ENCODE measurements at regions not wholly inside any gene's neighbourhood (a gene's known extent, or its start where the extent isn't known, plus 50 kb on each side); places are given as distances from the start of the nearest gene placed in this dataset.

DNA sequence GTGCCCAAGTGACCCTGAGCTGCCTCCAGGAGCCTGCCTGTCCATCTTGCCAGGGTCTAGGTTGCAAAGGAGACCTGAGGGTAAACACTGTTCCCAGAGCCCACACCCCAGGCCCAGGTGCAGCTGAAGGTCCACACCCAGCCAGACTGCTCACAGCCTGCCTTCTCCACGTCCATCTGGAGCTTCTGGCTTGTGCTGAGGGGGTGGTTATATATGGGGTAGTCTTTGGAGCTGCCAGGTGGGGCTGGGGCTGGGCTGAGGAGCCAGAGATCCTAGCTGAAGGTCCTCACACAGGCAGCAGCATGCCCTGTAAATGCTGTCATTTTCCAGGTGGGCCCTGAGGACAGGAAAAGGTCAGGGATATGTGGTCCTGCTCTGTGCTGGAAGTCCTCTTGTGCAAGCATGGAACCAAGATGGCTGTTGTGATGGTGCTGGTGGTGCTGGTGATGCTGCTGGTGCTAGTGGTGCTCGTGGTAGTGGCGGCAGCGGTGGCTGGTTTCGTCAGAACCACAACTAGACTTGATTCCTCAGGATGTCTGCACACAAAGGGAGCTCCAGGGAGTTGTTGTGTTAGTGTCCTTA, 182.7 kb downstream of the MATN1 start:
- TF ChIP-seq, protein P1, sequence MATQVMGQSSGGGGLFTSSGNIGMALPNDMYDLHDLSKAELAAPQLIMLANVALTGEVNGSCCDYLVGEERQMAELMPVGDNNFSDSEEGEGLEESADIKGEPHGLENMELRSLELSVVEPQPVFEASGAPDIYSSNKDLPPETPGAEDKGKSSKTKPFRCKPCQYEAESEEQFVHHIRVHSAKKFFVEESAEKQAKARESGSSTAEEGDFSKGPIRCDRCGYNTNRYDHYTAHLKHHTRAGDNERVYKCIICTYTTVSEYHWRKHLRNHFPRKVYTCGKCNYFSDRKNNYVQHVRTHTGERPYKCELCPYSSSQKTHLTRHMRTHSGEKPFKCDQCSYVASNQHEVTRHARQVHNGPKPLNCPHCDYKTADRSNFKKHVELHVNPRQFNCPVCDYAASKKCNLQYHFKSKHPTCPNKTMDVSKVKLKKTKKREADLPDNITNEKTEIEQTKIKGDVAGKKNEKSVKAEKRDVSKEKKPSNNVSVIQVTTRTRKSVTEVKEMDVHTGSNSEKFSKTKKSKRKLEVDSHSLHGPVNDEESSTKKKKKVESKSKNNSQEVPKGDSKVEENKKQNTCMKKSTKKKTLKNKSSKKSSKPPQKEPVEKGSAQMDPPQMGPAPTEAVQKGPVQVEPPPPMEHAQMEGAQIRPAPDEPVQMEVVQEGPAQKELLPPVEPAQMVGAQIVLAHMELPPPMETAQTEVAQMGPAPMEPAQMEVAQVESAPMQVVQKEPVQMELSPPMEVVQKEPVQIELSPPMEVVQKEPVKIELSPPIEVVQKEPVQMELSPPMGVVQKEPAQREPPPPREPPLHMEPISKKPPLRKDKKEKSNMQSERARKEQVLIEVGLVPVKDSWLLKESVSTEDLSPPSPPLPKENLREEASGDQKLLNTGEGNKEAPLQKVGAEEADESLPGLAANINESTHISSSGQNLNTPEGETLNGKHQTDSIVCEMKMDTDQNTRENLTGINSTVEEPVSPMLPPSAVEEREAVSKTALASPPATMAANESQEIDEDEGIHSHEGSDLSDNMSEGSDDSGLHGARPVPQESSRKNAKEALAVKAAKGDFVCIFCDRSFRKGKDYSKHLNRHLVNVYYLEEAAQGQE (IDR thresholded peaks at IDR 0.05; ENCODE audit: insufficient read depth in 1 of 2, low read depth in 2 of 2, low read length in 2 of 2): no peak
- TF ChIP-seq SIN3A (IDR thresholded peaks at IDR 0.05; ENCODE audit: borderline replicate concordance, insufficient read depth, low read length): no peak
- TF ChIP-seq TAF1 (IDR thresholded peaks at IDR 0.05; ENCODE audit: borderline replicate concordance, insufficient read depth, low read length): no peak
- no peak for TF ChIP-seq POLR2AphosphoS5 (IDR thresholded peaks at IDR 0.05; ENCODE audit: low read depth, low read length)
- no peak for TF ChIP-seq FOXP2 (optimal IDR thresholded peaks at IDR 0.05; ENCODE audit: borderline replicate concordance, extremely low read depth, extremely low read length, insufficient read depth)

DNA sequence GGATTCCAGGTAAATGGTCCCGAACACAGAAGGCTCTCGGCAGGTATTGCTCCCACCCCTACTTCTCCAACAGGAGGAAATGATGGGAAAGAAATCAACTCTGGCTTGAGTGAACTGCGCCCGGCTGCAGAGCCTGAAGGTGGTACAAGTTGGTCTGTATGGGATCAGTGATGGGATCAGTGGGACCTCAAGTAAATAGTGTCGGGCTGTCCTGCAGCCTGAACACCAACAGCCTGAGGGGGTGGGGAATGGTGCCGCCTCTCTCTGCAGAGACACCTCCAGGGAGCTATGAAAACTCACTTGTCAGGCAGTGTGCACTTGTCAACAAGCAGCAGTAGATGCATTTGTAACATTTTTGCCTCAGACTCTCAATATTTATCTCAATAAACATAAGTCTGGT, 183.5 kb downstream of the MATN1 start:
- TF ChIP-seq SIN3A (IDR thresholded peaks at IDR 0.05; ENCODE audit: borderline replicate concordance, insufficient read depth, low read length) (no peak), POLR2AphosphoS5 (IDR thresholded peaks at IDR 0.05; ENCODE audit: low read depth, low read length) (no peak), TAF1 (IDR thresholded peaks at IDR 0.05; ENCODE audit: borderline replicate concordance, insufficient read depth, low read length) (no peak), FOXP2 (optimal IDR thresholded peaks at IDR 0.05; ENCODE audit: borderline replicate concordance, extremely low read depth, extremely low read length, insufficient read depth) (no peak)
- TF ChIP-seq, protein P1 (IDR thresholded peaks at IDR 0.05; ENCODE audit: insufficient read depth in 1 of 2, low read depth in 2 of 2, low read length in 2 of 2): no peak

DNA sequence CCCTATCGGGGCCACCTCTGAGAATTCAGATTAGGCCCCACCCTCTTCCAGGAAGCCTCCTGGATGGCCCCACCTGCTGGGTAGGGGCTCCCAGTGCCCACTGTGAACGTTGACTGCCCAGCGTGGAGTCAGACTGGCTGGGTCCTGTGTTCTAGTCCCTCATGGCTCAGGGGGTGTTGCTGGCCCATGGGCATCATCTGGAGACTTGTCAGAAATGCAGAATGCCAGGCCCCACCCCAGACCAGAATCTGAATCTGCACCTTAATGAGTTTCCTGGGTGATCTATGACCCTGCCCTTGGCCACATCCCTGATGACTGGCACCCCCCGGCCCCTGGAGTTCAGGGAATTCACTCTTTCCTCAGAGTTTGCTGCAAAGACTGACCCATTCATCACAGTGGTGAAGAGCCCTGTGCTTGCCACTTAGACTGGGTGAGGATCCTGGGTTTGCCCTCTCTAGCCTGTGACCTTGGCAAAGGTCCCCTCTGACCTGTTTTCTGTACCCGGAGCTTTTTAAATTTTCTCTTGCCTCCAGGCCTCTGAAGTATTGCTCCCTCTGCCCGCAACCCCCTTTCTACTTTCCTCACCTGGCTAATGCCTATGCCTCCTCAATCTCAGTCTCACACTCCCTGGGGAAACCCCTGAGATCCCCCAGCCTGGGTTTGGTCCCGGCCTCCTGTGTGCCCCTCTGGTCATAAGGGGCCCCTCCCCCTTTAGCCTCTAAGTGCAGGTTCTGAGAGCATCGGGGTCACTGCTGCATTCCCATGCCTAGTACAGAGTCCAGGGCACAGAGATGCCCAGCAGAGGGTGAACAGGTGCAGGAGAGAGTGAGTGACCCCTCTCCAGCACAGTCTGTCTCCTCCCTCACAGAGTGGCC, 184.2 kb downstream of the MATN1 start:
- TF ChIP-seq, protein P1 (IDR thresholded peaks at IDR 0.05; ENCODE audit: insufficient read depth in 1 of 2, low read depth in 2 of 2, low read length in 2 of 2): no peak
- TF ChIP-seq FOXP2 (optimal IDR thresholded peaks at IDR 0.05; ENCODE audit: borderline replicate concordance, extremely low read depth, extremely low read length, insufficient read depth): no peak
- TF ChIP-seq POLR2AphosphoS5 (IDR thresholded peaks at IDR 0.05; ENCODE audit: low read depth, low read length): no peak
- TF ChIP-seq TAF1 (IDR thresholded peaks at IDR 0.05; ENCODE audit: borderline replicate concordance, insufficient read depth, low read length): no peak
- TF ChIP-seq SIN3A (IDR thresholded peaks at IDR 0.05; ENCODE audit: borderline replicate concordance, insufficient read depth, low read length): no peak

DNA sequence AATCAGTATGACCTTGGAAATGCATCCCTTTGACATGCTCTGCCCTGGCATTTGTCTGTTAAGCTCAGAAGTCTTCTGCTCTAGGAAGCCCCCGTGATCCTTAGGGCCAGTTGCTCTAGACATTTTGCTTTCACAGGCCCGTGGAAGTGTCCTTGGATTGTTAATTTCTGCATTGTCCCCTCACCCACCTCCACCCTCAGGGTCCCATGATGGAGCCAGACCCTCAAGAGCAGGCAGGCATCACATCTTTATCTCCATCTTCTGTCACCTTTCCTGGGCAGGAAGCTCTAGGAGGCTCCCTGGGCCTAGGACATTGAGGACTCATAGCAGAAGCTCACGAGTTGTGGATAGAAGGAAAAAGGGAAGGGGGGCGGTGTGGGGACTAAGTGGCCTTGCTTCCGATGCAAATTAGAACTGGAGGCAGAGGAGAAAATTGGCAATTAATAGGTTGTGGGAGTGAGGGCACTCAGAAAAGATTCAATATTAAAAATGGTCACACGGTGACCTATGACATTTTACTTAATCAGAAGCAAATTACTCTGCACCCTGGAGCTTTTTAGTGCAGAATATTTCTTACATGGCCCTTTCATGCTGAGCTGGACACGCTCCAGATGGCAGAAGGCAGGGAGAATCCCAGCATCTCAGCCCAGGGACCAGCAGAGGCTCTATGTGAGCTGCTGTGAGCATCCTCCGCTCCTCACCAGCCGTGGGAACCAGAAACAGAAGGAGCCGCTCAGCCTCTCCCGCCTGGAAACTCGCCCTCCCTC, 185.0 kb downstream of the MATN1 start:
- TF ChIP-seq, protein P1 (IDR thresholded peaks at IDR 0.05; ENCODE audit: insufficient read depth in 1 of 2, low read depth in 2 of 2, low read length in 2 of 2): no peak
- TF ChIP-seq SIN3A (IDR thresholded peaks at IDR 0.05; ENCODE audit: borderline replicate concordance, insufficient read depth, low read length): no peak
- no peak for TF ChIP-seq TAF1 (IDR thresholded peaks at IDR 0.05; ENCODE audit: borderline replicate concordance, insufficient read depth, low read length)
- TF ChIP-seq FOXP2 (optimal IDR thresholded peaks at IDR 0.05; ENCODE audit: borderline replicate concordance, extremely low read depth, extremely low read length, insufficient read depth): no peak
- no peak for TF ChIP-seq POLR2AphosphoS5 (IDR thresholded peaks at IDR 0.05; ENCODE audit: low read depth, low read length)

Data from PFSK-1 (cell line).